HG02840 (cell line): ENCODE measurements at regions not wholly inside any gene's neighbourhood (a gene's known extent, or its start where the extent isn't known, plus 50 kb on each side); places are given as distances from the start of the nearest gene placed in this dataset.

Experiments used
- ATAC-seq: cut with Tn5 transposase; IDR thresholded peaks from one replicate; pipeline ENCODE4 v1.9.1; 2021; ENCODE audit warnings: mild to moderate bottlenecking, moderate library complexity, moderate number of reproducible peaks; ENCODE audit not compliant: unreplicated experiment, low FRiP score

GRCh38 chr5:2183154-2184025 is 300.7 kb upstream of the IRX4 start:
- no peak for ATAC-seq

GRCh38 chr5:2182020-2182419 is 299.3 kb upstream of the IRX4 start:
- ATAC-seq, result no peak

- no peak for ATAC-seq
These were observed 298.8 kb upstream of the IRX4 start for GRCh38 chr5:2181557-2181956.

GRCh38 chr5:2181149-2181548 is 298.4 kb upstream of the IRX4 start:
- no peak for ATAC-seq

GRCh38 chr5:2180456-2180855 is 297.7 kb upstream of the IRX4 start:
- no peak for ATAC-seq

- no peak for ATAC-seq
These were observed 297.1 kb upstream of the IRX4 start for GRCh38 chr5:2179861-2180260.

GRCh38 chr5:2178528-2178927 is 295.8 kb upstream of the IRX4 start:
- ATAC-seq, result no peak

GRCh38 chr5:2178071-2178477 is 295.3 kb upstream of the IRX4 start:
- ATAC-seq, result no peak

GRCh38 chr5:2177244-2177643 is 294.5 kb upstream of the IRX4 start:
- ATAC-seq, result no peak

GRCh38 chr5:2176581-2176980 is 293.9 kb upstream of the IRX4 start:
- no peak for ATAC-seq

GRCh38 chr5:2175842-2176404 is 293.2 kb upstream of the IRX4 start:
- no peak for ATAC-seq

- ATAC-seq, result no peak
These were observed 292.3 kb upstream of the IRX4 start for GRCh38 chr5:2175041-2175440.

GRCh38 chr5:2174538-2174937 is 291.8 kb upstream of the IRX4 start:
- no peak for ATAC-seq

- no peak for ATAC-seq
These were observed 290.6 kb upstream of the IRX4 start for GRCh38 chr5:2173151-2173834.

- no peak for ATAC-seq
These were observed 289.7 kb upstream of the IRX4 start for GRCh38 chr5:2172471-2172870.

- no peak for ATAC-seq
These were observed 288.0 kb upstream of the IRX4 start for GRCh38 chr5:2170761-2171160.

GRCh38 chr5:2169850-2170760 is 287.4 kb upstream of the IRX4 start:
- ATAC-seq, result no peak

GRCh38 chr5:2169430-2169808 is 286.7 kb upstream of the IRX4 start:
- no peak for ATAC-seq

- ATAC-seq, result no peak
These were observed 286.1 kb upstream of the IRX4 start for GRCh38 chr5:2168601-2169429.

GRCh38 chr5:2167671-2168070 is 284.9 kb upstream of the IRX4 start:
- ATAC-seq, result no peak
